Activated effector memory CD4-positive, alpha-beta T cell treated with Interleukin-2 at 50 U/mL for 16 hours (primary cell): ENCODE measurements at regions not wholly inside any gene's neighbourhood (a gene's known extent, or its start where the extent isn't known, plus 50 kb on each side); places are given as distances from the start of the nearest gene placed in this dataset.

Experiments used
- DNase-seq: peaks from one replicate; pipeline ENCODE4 v3.0.0-alpha.2; 2020

GRCh38 chr9:129486756-129487657 lies 133.9 kb downstream of the C9orf50 start:
- DNase-seq, result no peak

DNA sequence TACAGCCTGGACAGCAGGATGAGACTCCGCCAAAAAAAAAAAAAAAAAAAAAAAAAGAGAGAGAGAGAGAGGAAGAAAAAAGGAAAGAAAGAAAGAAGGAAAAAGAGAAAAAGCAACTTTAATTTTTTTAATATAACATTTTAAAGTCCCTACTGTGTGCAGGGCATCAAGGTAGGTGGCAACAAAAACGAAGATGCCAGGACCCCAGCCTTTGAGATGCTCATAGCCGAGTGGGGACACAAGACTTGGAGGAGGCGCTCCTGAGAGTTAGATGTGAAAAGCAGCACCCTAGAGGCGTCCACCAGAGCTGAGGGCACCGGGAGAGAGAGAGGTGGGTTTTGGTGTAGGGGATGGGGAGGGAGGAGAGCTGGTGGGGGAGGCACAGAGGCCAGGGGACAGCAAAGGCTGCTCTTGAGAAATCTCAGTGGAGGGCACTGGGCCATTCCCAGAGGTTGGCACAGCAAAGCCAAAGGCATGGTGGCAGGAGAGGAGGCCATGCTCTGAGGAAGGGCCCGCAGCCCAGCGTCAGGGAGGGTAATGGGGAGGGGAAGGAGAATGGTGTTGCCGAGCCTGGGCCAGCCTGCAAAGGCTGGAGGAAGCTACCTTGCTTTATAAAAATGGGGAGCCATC lies 135.6 kb downstream of the C9orf50 start:
- no peak for DNase-seq

DNA sequence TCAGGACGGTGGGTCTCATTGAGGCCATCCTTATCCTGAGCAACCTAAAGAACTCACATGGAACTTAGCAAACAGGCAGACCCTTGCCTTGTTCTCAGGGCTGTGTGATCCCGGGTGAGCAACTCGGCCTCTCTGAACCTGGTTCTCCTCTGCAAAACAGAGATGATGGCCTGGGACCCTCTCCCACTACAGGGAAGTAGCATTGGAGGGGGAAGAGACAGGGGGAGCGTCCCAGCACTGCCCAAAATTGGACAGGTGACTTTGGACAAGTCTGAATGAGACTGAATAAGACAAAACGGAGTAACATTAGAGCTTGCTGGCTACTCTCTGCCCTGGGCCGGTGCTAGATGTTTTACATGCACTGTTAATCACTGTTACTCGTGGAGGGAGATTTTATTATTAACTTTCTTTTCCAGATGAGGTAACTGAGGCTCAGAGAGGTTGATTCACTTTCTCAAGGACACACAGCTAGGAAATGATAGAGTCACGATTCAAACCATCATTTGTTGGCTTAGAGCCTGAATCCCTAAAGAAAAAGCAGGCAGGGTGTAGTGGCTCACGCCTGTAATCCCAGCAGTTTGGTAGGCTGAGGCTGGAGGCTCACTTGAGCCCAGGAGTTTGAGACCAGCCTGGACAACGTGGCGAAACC lies 136.4 kb downstream of the C9orf50 start:
- DNase-seq, result no peak

GRCh38 chr9:129483415-129484351 lies 137.2 kb downstream of the C9orf50 start:
- no peak for DNase-seq

DNA sequence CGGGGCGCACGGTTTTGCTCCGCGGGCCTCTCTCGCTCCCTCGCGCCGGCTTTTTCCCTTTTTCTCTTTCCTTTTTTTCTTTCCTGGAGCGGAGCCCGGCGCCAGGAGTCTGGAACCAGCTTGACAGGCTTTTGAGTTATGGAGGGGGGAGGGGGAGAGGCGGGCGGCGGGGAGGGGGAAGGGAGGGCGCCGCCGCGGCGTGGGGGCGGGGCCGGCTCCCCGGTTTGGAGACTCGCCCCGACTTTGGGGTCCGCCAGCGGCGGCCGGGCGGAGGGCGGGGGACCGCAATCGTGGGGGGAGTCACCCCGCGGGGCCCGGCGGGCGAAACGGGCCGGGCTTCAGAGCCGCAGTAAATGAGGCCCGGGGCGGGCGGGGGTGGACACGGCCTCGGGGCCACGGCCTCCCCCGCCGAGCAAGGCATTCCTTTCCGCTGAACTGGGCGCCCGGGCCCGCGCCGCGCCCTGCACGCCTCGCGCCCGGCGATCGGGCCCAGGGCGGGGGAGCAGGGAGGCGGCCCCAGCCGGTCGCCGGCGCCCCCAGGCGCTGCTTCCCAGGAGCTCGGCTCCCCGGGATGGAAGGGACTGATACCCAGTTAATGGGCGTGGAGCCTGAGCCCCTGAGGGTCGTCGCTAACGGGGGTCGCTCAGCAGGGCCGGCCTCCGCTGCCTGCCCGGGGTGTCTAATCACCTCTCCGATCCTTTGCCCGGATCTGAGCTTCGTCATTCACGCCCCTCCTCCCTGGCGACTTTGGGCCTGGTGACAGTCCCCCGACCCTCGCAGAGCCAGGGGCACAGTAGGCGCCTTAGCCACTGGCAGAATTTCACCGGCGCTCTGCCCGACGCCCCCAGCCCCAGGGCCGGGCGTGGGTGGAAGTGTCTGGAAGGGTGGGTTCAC lies 138.1 kb downstream of the C9orf50 start:
- DNase-seq, result no peak

- no peak for DNase-seq
Observed at GRCh38 chr9:129481810-129482511, 138.9 kb downstream of the C9orf50 start.

DNA sequence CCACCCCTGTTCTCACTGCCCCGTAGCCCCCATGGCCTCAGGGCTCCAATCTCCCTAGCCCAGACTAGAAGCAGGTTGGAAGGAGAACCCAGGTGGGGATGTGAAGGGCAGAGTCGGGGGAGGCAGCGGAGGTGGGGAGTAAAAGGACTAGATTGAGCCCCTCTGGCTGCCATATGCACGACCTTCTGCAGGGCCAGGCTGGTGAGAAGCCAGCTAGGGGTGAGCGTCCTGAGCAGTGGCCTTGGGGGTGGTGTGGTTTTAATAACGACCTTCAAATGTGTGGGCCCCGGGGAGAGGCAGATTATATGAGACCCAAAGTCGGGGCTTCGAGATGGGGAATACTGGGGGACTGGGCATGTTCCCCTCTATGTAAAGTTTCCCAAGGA lies 139.5 kb downstream of the C9orf50 start:
- no peak for DNase-seq

DNA sequence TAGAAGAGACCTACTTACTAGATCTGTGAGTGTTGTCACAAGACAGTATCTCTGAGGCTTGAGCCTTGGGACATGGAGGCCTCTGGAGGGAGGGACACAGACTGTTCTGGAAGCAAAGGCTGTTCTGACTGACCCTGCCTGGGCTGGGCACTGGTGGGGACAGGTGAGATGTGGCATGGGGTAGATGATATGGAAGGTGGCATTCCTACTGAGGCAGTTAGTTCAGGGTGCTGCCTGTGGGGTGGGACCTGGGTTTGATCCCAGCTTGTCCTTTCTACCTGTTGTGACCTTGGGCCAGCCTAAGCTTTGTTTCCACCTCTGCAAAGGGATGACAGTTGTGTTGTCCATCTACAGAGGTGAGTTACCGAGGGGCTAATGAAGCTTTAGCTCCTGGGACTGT lies 140.2 kb downstream of the C9orf50 start:
- DNase-seq, result no peak

DNA sequence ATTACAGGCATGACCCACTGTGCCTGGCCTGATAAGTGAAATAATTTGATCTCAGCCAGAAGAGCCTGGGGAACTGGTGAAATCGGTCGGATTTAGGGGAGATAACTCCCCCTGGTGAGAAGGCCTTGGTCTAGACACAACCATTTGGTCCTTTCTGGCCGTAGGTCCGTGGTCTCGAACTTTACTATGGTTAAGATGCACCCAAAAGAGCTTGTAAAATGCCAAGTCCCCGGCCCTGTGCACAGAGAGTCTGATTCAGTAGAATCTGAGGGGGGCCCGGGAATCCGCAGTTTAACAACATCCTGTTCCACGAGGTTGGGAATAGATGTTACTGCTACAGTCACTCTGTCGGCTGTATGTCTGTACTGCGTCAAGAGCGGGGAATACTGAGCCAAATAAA lies 140.7 kb downstream of the C9orf50 start:
- no peak for DNase-seq

DNA sequence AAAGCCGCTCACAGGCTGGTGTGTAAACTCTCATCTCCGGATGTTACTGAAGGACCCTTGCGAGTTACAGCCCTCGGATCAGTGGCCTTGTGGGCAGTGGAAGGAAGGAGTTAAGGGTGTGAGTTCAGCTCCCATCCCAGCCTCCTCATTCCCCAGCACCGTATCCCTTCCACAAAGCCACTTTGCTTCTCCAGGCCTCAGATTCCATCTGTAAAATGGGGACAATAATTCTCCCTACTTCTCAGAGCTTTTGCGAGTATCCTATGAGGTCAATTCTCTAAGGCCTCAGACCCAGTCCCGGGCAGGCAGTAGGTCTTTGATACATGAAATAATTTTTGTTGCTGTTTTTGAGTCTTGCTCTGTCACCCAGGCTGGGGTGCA lies 141.3 kb downstream of the C9orf50 start:
- no peak for DNase-seq

- DNase-seq, result no peak
Observed at GRCh38 chr9:129478961-129479630, 141.8 kb downstream of the C9orf50 start.

DNA sequence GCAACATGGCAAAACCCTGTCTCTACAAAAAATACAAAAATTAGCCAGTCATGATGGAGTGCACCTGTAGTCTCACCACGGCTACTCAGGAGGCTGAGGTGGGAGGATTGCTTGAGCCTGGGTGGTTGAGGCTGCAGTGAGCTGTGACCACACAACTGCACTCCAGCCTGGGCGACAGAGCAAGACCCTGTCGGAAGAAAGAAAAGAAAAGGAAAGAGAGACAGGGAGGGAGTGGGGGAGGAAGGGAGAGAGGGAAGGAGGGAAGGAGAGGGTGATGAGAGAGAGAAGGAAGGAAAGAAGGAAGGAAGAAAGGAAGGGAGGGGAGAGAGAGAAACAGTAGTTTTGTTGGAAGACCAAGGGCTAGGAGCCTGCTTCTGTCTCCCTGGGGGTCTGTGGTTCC lies 142.4 kb downstream of the C9orf50 start:
- no peak for DNase-seq

- DNase-seq, result no peak
Observed at GRCh38 chr9:129476821-129477611, 143.9 kb downstream of the C9orf50 start.

DNA sequence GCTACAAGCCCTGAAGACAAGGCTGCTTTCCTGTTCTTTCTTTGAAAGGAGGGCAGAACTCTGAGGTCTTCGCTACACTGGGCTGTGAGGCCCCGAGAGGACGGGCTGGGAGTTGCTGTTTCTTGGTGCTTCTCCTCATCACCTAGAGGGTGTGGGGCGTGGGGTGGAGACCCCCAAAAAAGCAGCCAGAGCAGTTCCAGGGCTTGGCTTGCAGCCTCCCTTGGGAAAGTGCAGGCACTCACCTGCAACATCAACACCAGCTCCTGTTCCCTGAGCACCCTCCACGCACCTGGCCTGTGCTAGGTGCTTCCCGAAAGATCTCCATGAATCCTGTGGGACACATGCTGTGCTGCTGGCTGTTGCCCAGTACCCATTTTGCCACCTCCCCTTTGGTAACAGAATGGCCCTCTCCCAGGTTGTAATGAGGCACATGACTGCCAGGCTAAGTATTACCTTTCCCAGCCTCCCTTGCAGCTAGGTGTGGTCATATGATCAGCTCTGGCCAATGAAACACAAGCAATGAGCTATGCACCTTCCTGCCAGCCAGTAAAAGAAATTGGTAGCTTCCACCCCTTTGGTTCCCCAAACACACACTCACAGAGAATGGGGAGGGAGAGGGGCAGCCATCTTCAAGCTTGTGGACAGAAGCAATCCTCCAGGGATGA lies 146.0 kb downstream of the C9orf50 start:
- no peak for DNase-seq

DNA sequence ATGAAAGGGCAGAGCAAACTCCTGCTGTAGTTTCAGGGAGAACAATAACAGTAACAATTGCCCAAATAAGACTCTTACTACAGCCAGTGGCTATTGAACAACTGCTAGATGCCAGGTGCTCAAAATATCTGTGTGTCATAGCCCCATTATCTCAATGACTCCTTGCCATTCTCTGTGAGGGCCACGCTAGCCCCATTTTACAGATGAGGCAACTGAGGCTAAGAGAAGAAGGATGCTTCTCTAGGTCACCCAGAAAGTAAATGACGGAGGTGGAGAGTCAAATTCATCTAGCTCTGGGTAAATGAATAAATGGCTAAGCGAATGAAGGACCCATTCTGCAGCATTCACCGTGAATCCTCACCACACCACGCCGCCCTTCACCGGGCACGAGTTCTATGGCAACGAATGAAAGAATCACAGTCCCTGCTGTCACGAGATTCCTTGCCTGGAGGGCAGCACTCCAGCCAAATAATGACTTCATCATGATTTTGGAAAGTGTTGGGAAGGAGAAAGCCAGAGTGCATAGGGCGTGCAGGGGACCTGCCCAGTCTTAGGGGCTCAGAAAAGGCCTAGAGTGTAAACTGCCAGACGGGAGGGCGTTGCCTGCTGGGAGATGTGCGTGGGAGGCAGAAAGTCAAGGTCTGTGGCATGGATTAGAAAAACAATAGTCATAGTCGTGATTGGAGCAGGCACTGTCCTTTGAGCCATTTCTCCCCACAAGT lies 147.2 kb downstream of the C9orf50 start:
- no peak for DNase-seq

- no peak for DNase-seq
Observed at GRCh38 chr9:129472651-129473102, 148.2 kb downstream of the C9orf50 start.

DNA sequence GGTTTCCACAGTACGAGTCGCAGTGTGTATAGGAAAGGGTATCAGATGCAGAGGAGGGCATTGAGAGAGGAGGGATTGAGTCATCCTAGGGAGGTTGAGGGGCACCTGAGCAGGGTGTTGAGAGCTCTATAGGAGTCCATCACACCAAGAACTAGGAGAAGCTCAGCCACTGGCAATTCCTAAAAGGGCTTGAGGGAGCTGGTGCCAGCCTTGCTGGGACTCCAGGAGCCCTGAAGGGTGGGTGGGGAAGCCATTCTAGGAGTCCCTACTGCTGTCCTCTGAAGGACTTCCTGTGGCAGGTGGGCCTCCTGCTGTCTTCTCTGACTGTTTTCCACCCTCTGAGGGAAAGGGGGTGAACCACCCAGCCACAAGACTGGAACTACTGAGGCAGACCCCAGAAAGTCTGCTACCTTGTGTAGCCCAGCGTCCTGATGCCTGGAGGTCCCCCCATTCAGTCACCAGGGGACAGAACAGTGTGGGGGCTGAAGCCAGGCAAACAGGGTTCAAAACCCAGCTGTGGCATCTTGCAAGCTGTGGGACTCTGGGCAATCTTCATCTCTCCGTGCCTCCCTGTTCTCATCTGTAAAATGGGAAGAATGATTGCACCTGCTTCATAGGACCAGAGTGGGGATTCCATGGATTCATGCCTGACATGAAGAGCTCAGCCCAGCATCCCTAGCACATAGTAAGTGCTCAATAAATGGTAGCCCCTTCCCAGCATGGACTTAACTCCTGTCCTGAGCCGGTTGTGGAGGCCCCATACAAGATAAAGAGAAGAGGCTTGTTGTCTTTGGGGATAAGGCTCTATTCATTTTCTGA lies 149.5 kb downstream of the C9orf50 start:
- DNase-seq, result no peak

DNA sequence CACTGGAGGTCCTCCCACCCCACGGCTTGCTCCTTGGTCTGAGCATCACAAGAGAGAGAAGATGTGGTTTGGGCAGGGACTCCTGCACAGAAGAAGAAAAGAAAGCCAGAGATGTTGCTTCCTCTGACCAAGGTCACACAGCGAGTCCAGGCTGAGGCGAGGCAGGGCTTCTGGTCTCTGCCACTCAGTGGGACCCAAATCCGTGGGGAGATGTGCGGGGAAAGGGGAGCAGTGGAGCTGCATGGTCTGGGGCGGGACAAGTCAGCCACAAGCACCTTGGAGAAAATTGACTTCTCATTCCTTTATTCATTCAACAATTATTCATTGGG lies 150.9 kb downstream of the C9orf50 start:
- no peak for DNase-seq
